GM23338 (cell line): ENCODE measurements at regions not wholly inside any gene's neighbourhood (a gene's known extent, or its start where the extent isn't known, plus 50 kb on each side); places are given as distances from the start of the nearest gene placed in this dataset.

Experiments
- ATAC-seq: fragments of 200-7000 bp; cut with Tn5 transposase; 3 replicates; pipeline ENCODE4 v1.9.1; 2020
- DNase-seq: peaks from one replicate; pipeline ENCODE4 v3.0.0-alpha.2; 2015; ENCODE audit warnings: low spot score
- H2AFZ ChIP-seq: fragments of 200-600 bp; sonication (generic); 2 replicates; pipeline ENCODE4 v1.8.0; 2016; ENCODE audit warnings: antibody characterized with exemption, mild to moderate bottlenecking, moderate library complexity
- H3F3A ChIP-seq: fragments of 200-600 bp; sonication (generic); replicated peaks from 2 replicates; pipeline ENCODE4 v1.8.0; 2017; ENCODE audit warnings: antibody characterized with exemption, mixed run types, low read depth
- H3K27ac ChIP-seq: fragments of 200-600 bp; sonication (generic); 2 replicates; pipeline ENCODE4 v1.6.1; 2016; ENCODE audit warnings: low read depth
- H3K27me3 ChIP-seq: fragments of 200-600 bp; sonication (generic); 2 replicates; pipeline ENCODE4 v1.8.0; 2016; ENCODE audit warnings: mild to moderate bottlenecking, mixed run types, moderate library complexity; ENCODE audit not compliant: insufficient read depth
- H3K36me3 ChIP-seq: fragments of 200-600 bp; sonication (generic); 2 replicates; pipeline ENCODE4 v1.8.0; 2016; ENCODE audit warnings: mild to moderate bottlenecking; ENCODE audit not compliant: insufficient read depth
- H3K4me1 ChIP-seq: fragments of 200-600 bp; sonication (generic); 2 replicates; pipeline ENCODE4 v1.8.0; 2016; ENCODE audit warnings: mild to moderate bottlenecking, moderate library complexity; ENCODE audit not compliant: insufficient read depth
- H3K4me2 ChIP-seq: fragments of 200-600 bp; sonication (generic); 2 replicates; pipeline ENCODE4 v1.7.1; 2017; ENCODE audit warnings: mixed run types
- H3K4me3 ChIP-seq: fragments of 200-600 bp; sonication (generic); 2 replicates; pipeline ENCODE4 v1.6.1; 2016; ENCODE audit warnings: mixed run types
- H3K79me2 ChIP-seq: fragments of 200-600 bp; sonication (generic); replicated peaks from 2 replicates; pipeline ENCODE4 v1.8.0; 2017; ENCODE audit warnings: mild to moderate bottlenecking; ENCODE audit not compliant: insufficient read depth
- H3K9me2 ChIP-seq: fragments of 200-600 bp; sonication (generic); 2 replicates; pipeline ENCODE4 v1.8.0; 2017; ENCODE audit not compliant: insufficient read depth
- H4K20me1 ChIP-seq: fragments of 200-600 bp; sonication (generic); replicated peaks from 2 replicates; pipeline ENCODE4 v1.8.0; 2017; ENCODE audit warnings: mild to moderate bottlenecking; ENCODE audit not compliant: insufficient read depth
- H3K27ac Mint-ChIP-seq: 2 replicates; pipeline ENCODE4 v1.8.0; 2020; ENCODE audit warnings: inconsistent platforms, mild to moderate bottlenecking, moderate library complexity, mixed read lengths
- H3K27me3 Mint-ChIP-seq: 3 replicates; pipeline ENCODE4 v1.8.0; 2022; ENCODE audit warnings: low read depth, mild to moderate bottlenecking, moderate library complexity, mixed read lengths, inconsistent platforms; ENCODE audit not compliant: insufficient read depth, poor library complexity
- H3K36me3 Mint-ChIP-seq: 3 replicates; pipeline ENCODE4 v1.8.0; 2021; ENCODE audit warnings: low read depth, mild to moderate bottlenecking, inconsistent platforms, moderate library complexity, mixed read lengths
- H3K4me1 Mint-ChIP-seq: 3 replicates; pipeline ENCODE4 v1.8.0; 2020; ENCODE audit warnings: mild to moderate bottlenecking, inconsistent platforms, mixed read lengths
- H3K4me3 Mint-ChIP-seq: 3 replicates; pipeline ENCODE4 v1.8.0; 2021; ENCODE audit warnings: moderate library complexity, mild to moderate bottlenecking, inconsistent platforms, mixed read lengths
- H3K9me3 Mint-ChIP-seq: 3 replicates; pipeline ENCODE4 v1.8.0; 2020; ENCODE audit warnings: moderate library complexity, mild to moderate bottlenecking, inconsistent platforms, mixed read lengths
- CREB1 ChIP-seq: fragments of 250-450 bp; sonication (Bioruptor Pico); IDR thresholded peaks from 2 replicates; pipeline ENCODE4 v1.5.0; 2020; ENCODE audit warnings: low read depth, mild to moderate bottlenecking, moderate library complexity
- CTCF ChIP-seq, 2 experiments: fragments of 200-600 bp in 1 of 2; sonication (generic) in 1 of 2; conservative IDR thresholded peaks; 2 replicates each; pipeline versions ENCODE4 v1.5.1 to v1.6.1; 2016 to 2017; ENCODE audit warnings: antibody characterized with exemption in 2 of 2, low read depth in 2 of 2, mild to moderate bottlenecking in 2 of 2, moderate library complexity in 1 of 2
- ETS1 ChIP-seq: IDR thresholded peaks from 2 replicates; pipeline ENCODE4 v1.6.1; 2016; ENCODE audit warnings: antibody characterized with exemption
- EZH2 ChIP-seq: fragments of 200-600 bp; sonication (generic); IDR thresholded peaks from one replicate; pipeline ENCODE4 v1.8.0; 2017; ENCODE audit warnings: antibody characterized with exemption, mild to moderate bottlenecking, low read depth; ENCODE audit not compliant: unreplicated experiment
- EZH2phosphoT487 ChIP-seq: fragments of 200-600 bp; sonication (generic); IDR thresholded peaks from one replicate; pipeline ENCODE4 v1.8.1; 2018; ENCODE audit warnings: antibody characterized with exemption; ENCODE audit not compliant: unreplicated experiment
- JUNB ChIP-seq: IDR thresholded peaks from one replicate; pipeline ENCODE4 v1.6.1; 2016; ENCODE audit warnings: antibody characterized with exemption; ENCODE audit not compliant: unreplicated experiment
- NANOG ChIP-seq: IDR thresholded peaks from 2 replicates; pipeline ENCODE4 v1.6.1; 2016; ENCODE audit warnings: antibody characterized with exemption, borderline replicate concordance
- POLR2AphosphoS5 ChIP-seq: IDR thresholded peaks from 2 replicates; pipeline ENCODE4 v1.6.1; 2016; ENCODE audit warnings: antibody characterized with exemption, low read depth
- REST ChIP-seq: IDR thresholded peaks from one replicate; pipeline ENCODE4 v1.6.1; 2018; ENCODE audit warnings: antibody characterized with exemption; ENCODE audit not compliant: unreplicated experiment
- STAT1 ChIP-seq: IDR thresholded peaks from one replicate; pipeline ENCODE4 v1.6.1; 2016; ENCODE audit warnings: antibody characterized with exemption; ENCODE audit not compliant: unreplicated experiment
- ZNF114 ChIP-seq: fragments of 250-450 bp; sonication (Bioruptor Pico); IDR thresholded peaks from 2 replicates; pipeline ENCODE4 v1.5.0; 2020; ENCODE audit warnings: mild to moderate bottlenecking, moderate library complexity
- ZNF331 ChIP-seq: fragments of 250-450 bp; sonication (Bioruptor Pico); IDR thresholded peaks from 2 replicates; pipeline ENCODE4 v1.5.0; 2020; ENCODE audit warnings: low read depth, mild to moderate bottlenecking, moderate library complexity

GRCh38 chr2:173599821-173600359 lies 245.2 kb downstream of the CDCA7 start:
- no peak for ATAC-seq
- no peak overlapping the region for H3K4me3 Mint-ChIP-seq
- no peaks in the 10 kb centered on the region for H3K79me2 ChIP-seq

GRCh38 chr2:173602153-173602795 lies 247.6 kb downstream of the CDCA7 start:
- no peaks in the 10 kb centered on the region for H3K36me3 Mint-ChIP-seq
- no peaks in the 10 kb centered on the region for H3K79me2 ChIP-seq
- H3K4me1 ChIP-seq, result peaks cover 14% of the 10 kb centered on the region
- peaks cover 3% of the 10 kb centered on the region; the same call in 2 of the 3 replicates for H3K9me3 Mint-ChIP-seq
- ATAC-seq (no peak), DNase-seq (no peak)
- no peak overlapping the region for H3K4me3 Mint-ChIP-seq
- no peak overlapping the region for H2AFZ ChIP-seq
- peaks cover 3% of the 10 kb centered on the region; the same call in 1 of the 2 replicates for H3K9me2 ChIP-seq
- H3K27ac Mint-ChIP-seq, result no peak overlapping the region
- H3K4me3 ChIP-seq, result no peak overlapping the region
- H3K36me3 ChIP-seq, result no peaks in the 10 kb centered on the region
- H4K20me1 ChIP-seq, result no peaks in the 10 kb centered on the region
- H3K4me2 ChIP-seq, result no peak overlapping the region
- peaks cover 16% of the 10 kb centered on the region for H3K4me1 Mint-ChIP-seq
- no peaks in the 10 kb centered on the region for H3K27me3 ChIP-seq
- no peaks in the 10 kb centered on the region for H3F3A ChIP-seq
- H3K27ac ChIP-seq, result no peak overlapping the region
- H3K27me3 Mint-ChIP-seq, result no peaks in the 10 kb centered on the region
- TF ChIP-seq EZH2phosphoT487 (no peak), ZNF114 (CRISPR knock-in tag) (no peak), EZH2 (no peak), ETS1 (no peak), ZNF331 (no peak), CREB1 (CRISPR knock-in tag) (no peak), STAT1 (no peak), JUNB (no peak), CTCF (conservative IDR thresholded peaks at IDR 0.05; ENCODE audit: low read depth in 2 of 2) (no peak), NANOG (no peak), POLR2AphosphoS5 (no peak), REST (no peak)

More at GRCh38 chr2:173599821-173600359, 245.2 kb downstream of the CDCA7 start:
- no peak for DNase-seq
- H3K9me3 Mint-ChIP-seq, result peaks cover 3% of the 10 kb centered on the region; the same call in 2 of the 3 replicates
- Histone ChIP-seq H2AFZ (no peak overlapping the region), H3K36me3 (no peaks in the 10 kb centered on the region), H3F3A (no peaks in the 10 kb centered on the region), H3K27ac (no peak overlapping the region), H4K20me1 (no peaks in the 10 kb centered on the region), H3K27me3 (no peaks in the 10 kb centered on the region), H3K9me2 (no peaks in the 10 kb centered on the region; the same call in 1 of the 2 replicates), H3K4me1 (no peaks in the 10 kb centered on the region), H3K4me2 (no peak overlapping the region), H3K4me3 (no peak overlapping the region)
- H3K4me1 Mint-ChIP-seq, result no peaks in the 10 kb centered on the region
- no peaks in the 10 kb centered on the region for H3K36me3 Mint-ChIP-seq
- TF ChIP-seq ZNF114 (CRISPR knock-in tag), result no peak
- no peaks in the 10 kb centered on the region for H3K27me3 Mint-ChIP-seq
- H3K27ac Mint-ChIP-seq, result no peak overlapping the region
